Cardiac fibroblast (primary cell): ENCODE measurements at regions not wholly inside any gene's neighbourhood (a gene's known extent, or its start where the extent isn't known, plus 50 kb on each side); places are given as distances from the start of the nearest gene placed in this dataset.

Source experiments
- DNase-seq, 2 donors: peaks; one replicate each; pipeline versions ENCODE4 v3.0.0 to v3.0.0-alpha.2; 2010; ENCODE audit warnings: low read depth in 2 of 2
- H3K4me3 ChIP-seq, 2 donors: replicated peaks in 1 of 2; 1 replicate in 1 of 2; 2 replicates in 1 of 2; pipeline ENCODE4 v1.5.1; 2011; ENCODE audit warnings: low read depth in 2 of 2, low read length in 2 of 2, mild to moderate bottlenecking in 2 of 2, moderate library complexity in 1 of 2
- TF ChIP-seq, protein P1 (sequence below): IDR thresholded peaks from one replicate; pipeline ENCODE4 v1.5.1; 2011; ENCODE audit warnings: low read depth, mild to moderate bottlenecking, low read length, inconsistent platforms

DNA sequence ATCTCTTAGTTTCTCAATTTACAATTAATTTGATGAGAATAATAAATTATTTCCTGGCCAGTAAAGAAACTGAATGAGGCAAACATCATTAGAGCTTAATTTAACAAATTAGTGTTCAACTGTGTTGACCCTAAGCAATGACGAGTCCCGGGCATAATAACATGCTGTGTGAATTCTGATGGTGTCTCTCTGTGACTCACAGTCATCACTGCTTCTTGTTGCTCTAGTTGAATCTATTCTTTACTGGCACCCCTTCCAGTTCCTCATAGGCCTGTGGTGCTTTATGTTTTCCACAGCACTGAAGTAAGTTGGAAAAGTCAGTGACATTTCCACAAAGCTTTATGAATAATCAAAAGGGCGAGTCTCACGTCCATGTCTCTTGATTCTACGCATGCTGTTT is 57.7 kb upstream of the SLC7A11 start:
- TF ChIP-seq, protein P1, sequence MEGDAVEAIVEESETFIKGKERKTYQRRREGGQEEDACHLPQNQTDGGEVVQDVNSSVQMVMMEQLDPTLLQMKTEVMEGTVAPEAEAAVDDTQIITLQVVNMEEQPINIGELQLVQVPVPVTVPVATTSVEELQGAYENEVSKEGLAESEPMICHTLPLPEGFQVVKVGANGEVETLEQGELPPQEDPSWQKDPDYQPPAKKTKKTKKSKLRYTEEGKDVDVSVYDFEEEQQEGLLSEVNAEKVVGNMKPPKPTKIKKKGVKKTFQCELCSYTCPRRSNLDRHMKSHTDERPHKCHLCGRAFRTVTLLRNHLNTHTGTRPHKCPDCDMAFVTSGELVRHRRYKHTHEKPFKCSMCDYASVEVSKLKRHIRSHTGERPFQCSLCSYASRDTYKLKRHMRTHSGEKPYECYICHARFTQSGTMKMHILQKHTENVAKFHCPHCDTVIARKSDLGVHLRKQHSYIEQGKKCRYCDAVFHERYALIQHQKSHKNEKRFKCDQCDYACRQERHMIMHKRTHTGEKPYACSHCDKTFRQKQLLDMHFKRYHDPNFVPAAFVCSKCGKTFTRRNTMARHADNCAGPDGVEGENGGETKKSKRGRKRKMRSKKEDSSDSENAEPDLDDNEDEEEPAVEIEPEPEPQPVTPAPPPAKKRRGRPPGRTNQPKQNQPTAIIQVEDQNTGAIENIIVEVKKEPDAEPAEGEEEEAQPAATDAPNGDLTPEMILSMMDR = no peak
- no peak overlapping the region for H3K4me3 ChIP-seq
- no peak for DNase-seq

DNA sequence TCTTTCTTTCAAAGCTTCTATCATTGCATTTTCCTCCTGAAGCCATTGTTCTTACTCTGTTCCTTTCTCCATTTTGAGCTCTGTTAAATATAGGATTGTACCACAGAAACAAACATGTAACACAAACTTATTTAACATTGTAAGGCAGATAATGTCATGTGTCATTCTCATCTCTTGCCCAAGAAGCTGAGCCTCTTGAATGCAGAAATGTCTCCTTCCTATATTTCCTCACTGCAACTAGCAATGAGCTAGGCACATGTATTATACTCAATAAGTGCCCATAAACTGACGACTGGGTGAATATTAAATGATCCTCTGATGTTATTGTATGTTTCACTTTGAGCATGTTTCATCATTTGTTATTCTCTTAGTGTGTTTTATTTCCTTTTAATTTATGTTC is 56.7 kb upstream of the SLC7A11 start:
- TF ChIP-seq, protein P1 = no peak
- no peak for DNase-seq
- no peak overlapping the region for H3K4me3 ChIP-seq

DNA sequence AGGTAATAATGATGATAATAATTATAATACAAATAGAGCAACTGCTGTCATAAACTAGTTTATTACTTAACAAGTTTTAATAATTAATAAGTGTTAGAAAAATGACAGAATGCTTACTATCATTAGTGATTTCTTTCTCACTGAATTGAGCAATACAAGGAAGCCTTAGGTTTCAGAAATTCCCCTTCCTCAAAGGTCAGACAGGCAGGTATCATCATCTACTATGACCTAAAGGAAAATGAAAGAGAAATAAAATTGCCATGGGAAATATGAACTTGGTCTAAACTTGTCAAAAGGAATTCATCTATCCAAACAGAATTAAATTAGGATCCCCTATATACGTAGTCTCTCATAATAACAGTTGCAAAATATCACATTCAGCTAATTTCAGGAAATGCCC is 56.3 kb upstream of the SLC7A11 start:
- no peak overlapping the region for H3K4me3 ChIP-seq
- no peak for DNase-seq
- TF ChIP-seq, protein P1 = no peak

DNA sequence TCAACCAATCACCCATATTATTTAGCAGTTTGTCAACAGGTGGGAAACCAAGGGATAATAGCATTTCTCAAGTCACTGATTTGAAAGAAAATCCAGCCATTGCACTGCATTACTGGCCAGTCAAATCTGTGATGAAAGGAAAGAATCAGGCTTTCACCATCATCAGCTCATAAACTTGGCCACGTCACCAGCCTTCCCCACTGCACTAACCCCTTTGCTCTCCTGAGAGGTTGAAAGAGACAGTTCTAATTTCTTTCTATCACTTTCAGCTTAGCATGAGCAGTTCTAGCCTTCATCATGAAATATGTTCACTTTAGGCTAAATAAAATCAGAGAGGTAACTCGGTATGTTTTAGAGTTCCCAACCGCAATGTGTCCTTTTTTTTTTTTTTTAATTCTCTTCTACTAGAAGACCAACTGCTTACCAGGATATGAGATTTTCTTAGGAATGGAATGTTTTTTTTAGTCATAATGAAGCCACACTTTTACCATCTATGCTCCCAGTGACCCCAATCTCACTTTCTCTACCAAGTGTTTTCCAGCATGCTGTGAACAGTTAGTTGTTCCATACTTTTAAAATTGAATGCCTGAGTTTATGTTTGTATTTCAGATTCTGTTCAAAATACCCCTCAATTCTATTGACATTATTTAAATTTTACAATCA is 55.7 kb upstream of the SLC7A11 start:
- H3K4me3 ChIP-seq = no peak overlapping the region
- TF ChIP-seq, protein P1 = no peak
- DNase-seq = no peak

DNA sequence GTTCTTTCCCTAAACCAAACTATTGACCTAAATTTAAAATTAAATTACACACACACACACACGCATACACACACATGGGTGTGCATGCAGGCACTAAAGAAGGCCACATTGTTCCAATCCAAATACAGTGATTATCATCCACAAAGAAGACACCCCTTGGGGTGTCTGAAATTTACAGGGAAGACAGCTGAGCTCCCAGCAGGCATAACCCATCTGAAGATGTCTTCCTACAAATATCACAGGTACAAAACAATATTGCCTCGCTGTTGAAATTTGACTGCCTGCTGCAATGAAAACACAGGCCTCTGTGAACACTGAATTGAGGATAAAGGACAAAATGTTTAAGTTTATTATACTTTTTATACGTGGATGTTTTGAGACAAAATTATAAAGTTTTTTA is 50.2 kb upstream of the SLC7A11 start:
- no peak overlapping the region for H3K4me3 ChIP-seq
- TF ChIP-seq, protein P1 = no peak
- no peak for DNase-seq
